ENCODE measurements at regions not wholly inside any gene's neighbourhood (a gene's known extent, or its start where the extent isn't known, plus 50 kb on each side); places are given as distances from the start of the nearest gene placed in this dataset.
"Not testable (repeated sequence)": the region's sequence is repeated elsewhere in the genome, so short reads cannot be mapped to it uniquely, and the experiment has no call there.

GRCh38 chr1:157321972-157322371, 183.8 kb upstream of the ETV3 start:
- not testable (repeated sequence) for DNase-seq

GRCh38 chr1:157319567-157319966, 181.4 kb upstream of the ETV3 start:
- DNase-seq = no peak

- not testable (repeated sequence) for DNase-seq
Measured at GRCh38 chr1:157317229-157317628, 179.0 kb upstream of the ETV3 start.

- no peak for DNase-seq
Measured at GRCh38 chr1:157315544-157315943, 177.3 kb upstream of the ETV3 start.

GRCh38 chr1:157314408-157314807, 176.2 kb upstream of the ETV3 start:
- no peak for DNase-seq

GRCh38 chr1:157313240-157313807, 175.1 kb upstream of the ETV3 start:
- DNase-seq = no peak

GRCh38 chr1:157312082-157312812, 174.1 kb upstream of the ETV3 start:
- no peak for DNase-seq

- DNase-seq = no peak
Measured at GRCh38 chr1:157311730-157312081, 173.5 kb upstream of the ETV3 start.

GRCh38 chr1:157310805-157311729, 172.9 kb upstream of the ETV3 start:
- DNase-seq = not testable (repeated sequence)

GRCh38 chr1:157310401-157310800, 172.2 kb upstream of the ETV3 start:
- DNase-seq = no peak

GRCh38 chr1:157307491-157307890, 169.3 kb upstream of the ETV3 start:
- no peak for DNase-seq

GRCh38 chr1:157306896-157307295, 168.7 kb upstream of the ETV3 start:
- DNase-seq = no peak

GRCh38 chr1:157304271-157304670, 166.1 kb upstream of the ETV3 start:
- no peak for DNase-seq

- DNase-seq = no peak
Measured at GRCh38 chr1:157302724-157303123, 164.5 kb upstream of the ETV3 start.

GRCh38 chr1:157302199-157302497, 164.0 kb upstream of the ETV3 start:
- no peak for DNase-seq

GRCh38 chr1:157301477-157302198, 163.4 kb upstream of the ETV3 start:
- DNase-seq = no peak

GRCh38 chr1:157294387-157295145, 156.4 kb upstream of the ETV3 start:
- not testable (repeated sequence) for DNase-seq

- DNase-seq = no peak
Measured at GRCh38 chr1:157292809-157293564, 154.8 kb upstream of the ETV3 start.

- no peak for DNase-seq
Measured at GRCh38 chr1:157292302-157292701, 154.1 kb upstream of the ETV3 start.

- DNase-seq = no peak
Measured at GRCh38 chr1:157291083-157291482, 152.9 kb upstream of the ETV3 start.

- no peak for DNase-seq
Measured at GRCh38 chr1:157289424-157290105, 151.4 kb upstream of the ETV3 start.

All from occipital lobe (tissue), 1 donor.